ENCODE measurements at regions not wholly inside any gene's neighbourhood (a gene's known extent, or its start where the extent isn't known, plus 50 kb on each side); places are given as distances from the start of the nearest gene placed in this dataset.

- no peak for DNase-seq
- Histone ChIP-seq H3K27ac (no peak overlapping the region), H3K4me3 (no peak overlapping the region), H3K36me3 (no peaks in the 10 kb centered on the region), H3K9me3 (no peaks in the 10 kb centered on the region), H3K27me3 (no peaks in the 10 kb centered on the region), H3K4me1 (peaks cover 0 to 8% (median 6%) of the 10 kb centered on the region in 4 donors)
- TF ChIP-seq POLR2AphosphoS5 (IDR thresholded peaks at IDR 0.05): no peak
- TF ChIP-seq, protein P1, sequence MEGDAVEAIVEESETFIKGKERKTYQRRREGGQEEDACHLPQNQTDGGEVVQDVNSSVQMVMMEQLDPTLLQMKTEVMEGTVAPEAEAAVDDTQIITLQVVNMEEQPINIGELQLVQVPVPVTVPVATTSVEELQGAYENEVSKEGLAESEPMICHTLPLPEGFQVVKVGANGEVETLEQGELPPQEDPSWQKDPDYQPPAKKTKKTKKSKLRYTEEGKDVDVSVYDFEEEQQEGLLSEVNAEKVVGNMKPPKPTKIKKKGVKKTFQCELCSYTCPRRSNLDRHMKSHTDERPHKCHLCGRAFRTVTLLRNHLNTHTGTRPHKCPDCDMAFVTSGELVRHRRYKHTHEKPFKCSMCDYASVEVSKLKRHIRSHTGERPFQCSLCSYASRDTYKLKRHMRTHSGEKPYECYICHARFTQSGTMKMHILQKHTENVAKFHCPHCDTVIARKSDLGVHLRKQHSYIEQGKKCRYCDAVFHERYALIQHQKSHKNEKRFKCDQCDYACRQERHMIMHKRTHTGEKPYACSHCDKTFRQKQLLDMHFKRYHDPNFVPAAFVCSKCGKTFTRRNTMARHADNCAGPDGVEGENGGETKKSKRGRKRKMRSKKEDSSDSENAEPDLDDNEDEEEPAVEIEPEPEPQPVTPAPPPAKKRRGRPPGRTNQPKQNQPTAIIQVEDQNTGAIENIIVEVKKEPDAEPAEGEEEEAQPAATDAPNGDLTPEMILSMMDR (IDR thresholded peaks at IDR 0.05): no peak
- no peak for TF ChIP-seq POLR2A (IDR thresholded peaks at IDR 0.05)
- no peak for TF ChIP-seq EP300 (IDR thresholded peaks at IDR 0.05)
- 80 to 85% methylated on average over 6 of the region's 6 CpGs for WGBS, 2 donors
- intact Hi-C loops (cut with DNase I): no loop called here
Measured at GRCh38 chr2:12073217-12073852, 326.9 kb downstream of the LPIN1 start.

DNA sequence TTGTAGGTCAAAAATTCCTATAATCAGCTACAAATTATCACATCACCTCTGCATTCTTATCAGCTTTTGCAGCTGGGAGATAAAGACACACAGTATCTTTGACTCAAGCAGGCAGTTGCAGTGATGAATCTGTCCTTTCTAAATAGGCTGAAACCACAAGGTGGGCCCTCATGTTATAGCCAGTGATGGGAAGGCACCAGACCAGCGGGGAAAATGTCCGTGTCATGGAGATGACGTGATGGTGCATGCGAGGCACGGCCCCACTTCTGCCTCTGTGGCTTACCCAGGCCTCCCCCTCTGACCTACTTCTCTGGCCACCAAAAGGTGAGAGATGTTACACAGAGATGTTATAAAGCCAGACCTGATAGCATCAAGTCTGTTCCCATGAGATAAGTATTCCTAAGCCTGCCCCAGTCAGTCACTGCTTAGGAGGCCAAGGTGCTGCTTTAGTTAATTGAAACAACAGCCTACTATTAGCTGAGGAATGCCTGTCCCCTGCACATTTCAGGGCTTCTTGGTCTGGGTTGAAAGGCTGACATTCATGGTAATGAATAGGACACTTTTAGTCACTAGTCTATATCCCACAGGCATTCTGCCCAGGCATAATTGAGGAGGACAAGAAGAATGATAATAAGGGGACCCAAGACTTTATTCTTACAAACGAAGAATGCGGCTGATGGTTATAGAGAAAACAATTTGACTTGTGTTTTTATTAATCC, 327.9 kb downstream of the LPIN1 start:
- Histone ChIP-seq H3K27me3 (no peaks in the 10 kb centered on the region), H3K4me1 (peaks cover 0 to 1% (median under 1%) of the 10 kb centered on the region in 4 donors), H3K36me3 (no peaks in the 10 kb centered on the region), H3K9me3 (no peaks in the 10 kb centered on the region), H3K27ac (no peak overlapping the region), H3K4me3 (no peak overlapping the region)
- DNase-seq: no peak
- 80 to 86% methylated on average over 7 of the region's 7 CpGs for WGBS, 2 donors
- TF ChIP-seq, protein P1 (IDR thresholded peaks at IDR 0.05): no peak
- TF ChIP-seq EP300 (IDR thresholded peaks at IDR 0.05) (no peak), POLR2AphosphoS5 (IDR thresholded peaks at IDR 0.05) (no peak), POLR2A (IDR thresholded peaks at IDR 0.05) (no peak)
- intact Hi-C loops (cut with DNase I): no loop called here

DNA sequence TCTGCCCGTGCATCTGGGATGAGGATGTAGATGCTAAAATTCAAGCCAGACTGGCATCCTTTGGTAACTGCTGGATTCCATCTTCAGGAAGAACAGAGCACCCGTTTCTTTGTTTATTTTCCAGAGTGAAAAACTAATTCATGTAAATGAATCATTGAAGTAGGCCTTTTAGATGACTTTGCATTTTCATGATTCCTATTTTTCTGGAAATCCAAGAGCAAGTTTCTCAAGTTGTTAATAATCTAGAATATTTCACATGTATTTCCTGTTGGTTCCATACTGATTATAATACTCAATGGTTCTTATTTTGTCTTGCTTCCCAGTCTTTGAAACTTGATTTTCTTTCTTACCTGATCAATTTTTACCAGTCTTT, 328.4 kb downstream of the LPIN1 start:
- Histone ChIP-seq H3K9me3 (no peaks in the 10 kb centered on the region), H3K27ac (no peak overlapping the region), H3K4me3 (no peak overlapping the region), H3K4me1 (no peaks in the 10 kb centered on the region), H3K27me3 (no peaks in the 10 kb centered on the region), H3K36me3 (no peaks in the 10 kb centered on the region)
- DNase-seq: no peak
- WGBS, 2 donors: 40 to 74% methylated on average over 2 of the region's 2 CpGs
- intact Hi-C loops (cut with DNase I): no loop called here
- no peak for TF ChIP-seq EP300 (IDR thresholded peaks at IDR 0.05)
- TF ChIP-seq, protein P1 (IDR thresholded peaks at IDR 0.05): no peak
- TF ChIP-seq POLR2A (IDR thresholded peaks at IDR 0.05): no peak
- TF ChIP-seq POLR2AphosphoS5 (IDR thresholded peaks at IDR 0.05): no peak

- TF ChIP-seq POLR2A (IDR thresholded peaks at IDR 0.05): no peak
- TF ChIP-seq, protein P1 (IDR thresholded peaks at IDR 0.05): no peak
- TF ChIP-seq POLR2AphosphoS5 (IDR thresholded peaks at IDR 0.05): no peak
- intact Hi-C loops (cut with DNase I): no loop called here
- Histone ChIP-seq H3K27me3 (no peaks in the 10 kb centered on the region), H3K27ac (no peak overlapping the region), H3K9me3 (no peaks in the 10 kb centered on the region), H3K36me3 (no peaks in the 10 kb centered on the region), H3K4me3 (no peak overlapping the region), H3K4me1 (no peaks in the 10 kb centered on the region)
- WGBS, 2 donors: 82 to 86% methylated on average over 3 of the region's 3 CpGs
- no peak for DNase-seq
Measured at GRCh38 chr2:12075603-12076002, 329.2 kb downstream of the LPIN1 start.
